HepG2 (cell line): ENCODE measurements at regions not wholly inside any gene's neighbourhood (a gene's known extent, or its start where the extent isn't known, plus 50 kb on each side); places are given as distances from the start of the nearest gene placed in this dataset.

Experiments
- ATAC-seq: fragments of 200-7000 bp; cut with Tn5 transposase; 3 replicates; pipeline ENCODE4 v1.9.1; 2020; ENCODE audit warnings: mild to moderate bottlenecking, moderate library complexity
- BruUV-seq: library from RNA; stranded (reverse); fragments of 400-500 nt; replicated peaks from 2 replicates; lab custom pipeline; 2021; lab: Mats Ljungman, UMichigan
- CTCF ChIA-PET: fragments of 300-600 bp; formaldehyde crosslinking; extraction: SDS; loops from one replicate; lab custom pipeline; 2021; ENCODE audit warnings: low total read pairs, inconsistent platforms, low intra/inter-chr PET ratio; lab: Yijun Ruan, JAX
- POLR2A ChIA-PET: fragments of 350-600 bp; sonication (Branson Sonifier 250); formaldehyde crosslinking; loops from one replicate; lab custom pipeline; 2020; ENCODE audit warnings: antibody characterized with exemption, inconsistent platforms; lab: Yijun Ruan, JAX
- DNase-seq: peaks from one replicate; pipeline ENCODE4 v3.0.0-alpha.2; 2015; ENCODE audit warnings: low spot score
- FAIRE-seq: peaks from 3 replicates; lab custom pipeline; 2011; peaks lifted over from hg19 to GRCh38; lab: Jason Lieb, UNC
- H2AFZ ChIP-seq: one replicate; pipeline ENCODE4 v1.6.1; 2011; ENCODE audit warnings: low read length, inconsistent platforms
- H3K27ac ChIP-seq: fragments of 300-600 bp; 3 replicates; pipeline ENCODE4 v1.8.0; 2011; ENCODE audit warnings: mixed run types, mild to moderate bottlenecking, mixed read lengths, low read length, inconsistent platforms; ENCODE audit not compliant: insufficient read depth; ENCODE audit errors: extremely low read length
- H3K27me3 ChIP-seq, 2 experiments: fragments of 200-600 bp in 1 of 2; 2 replicates in 1 of 2; 3 replicates in 1 of 2; pipeline versions ENCODE4 v1.6.0 to v1.8.0; 2011; ENCODE audit warnings: low read length in 2 of 2, mild to moderate bottlenecking in 2 of 2, moderate library complexity in 2 of 2, inconsistent platforms in 1 of 2; ENCODE audit not compliant: insufficient read depth in 2 of 2, control insufficient read depth in 1 of 2
- H3K36me3 ChIP-seq, 2 experiments: fragments of 200-600 bp in 1 of 2; replicated peaks in 1 of 2; 2 replicates in 1 of 2; 3 replicates in 1 of 2; pipeline versions ENCODE4 v1.5.1 to v1.8.0; 2011; ENCODE audit warnings: low read length in 2 of 2, inconsistent platforms in 1 of 2; ENCODE audit not compliant: insufficient read depth in 2 of 2, control insufficient read depth in 1 of 2
- H3K4me1 ChIP-seq: 2 replicates; pipeline ENCODE4 v1.5.1; 2012; ENCODE audit warnings: low read length, inconsistent platforms; ENCODE audit not compliant: insufficient read depth
- H3K4me2 ChIP-seq: 2 replicates; pipeline ENCODE4 v1.6.0; 2011; ENCODE audit warnings: low read depth, low read length, inconsistent platforms
- H3K4me3 ChIP-seq, 3 experiments: fragments of 200-600 bp in 1 of 3; sonication (generic), shearing (Covaris generic) in 1 of 3; replicated peaks in 1 of 3; 2 replicates each; pipeline ENCODE4 v1.5.1; 2011 to 2016; ENCODE audit warnings: low read length in 3 of 3, inconsistent platforms in 2 of 3, low read depth in 2 of 3, mild to moderate bottlenecking in 2 of 3, control low read depth in 1 of 3, mixed read lengths in 1 of 3; ENCODE audit not compliant: insufficient read depth in 1 of 3
- H3K79me2 ChIP-seq: one replicate; pipeline ENCODE4 v1.6.1; 2011; ENCODE audit warnings: low read length, inconsistent platforms; ENCODE audit not compliant: insufficient read depth
- H3K9ac ChIP-seq: 2 replicates; pipeline ENCODE4 v1.6.0; 2011; ENCODE audit warnings: mild to moderate bottlenecking, low read depth, low read length, inconsistent platforms; ENCODE audit not compliant: insufficient read depth
- H3K9me3 ChIP-seq: 2 replicates; pipeline ENCODE4 v1.5.1; 2012; ENCODE audit warnings: mild to moderate bottlenecking, low read length
- H4K20me1 ChIP-seq: 2 replicates; pipeline ENCODE4 v1.6.0; 2011; ENCODE audit warnings: inconsistent platforms, mild to moderate bottlenecking, low read length, moderate library complexity; ENCODE audit not compliant: insufficient read depth
- ELF3 ChIP-seq: IDR thresholded peaks from 2 replicates; pipeline ENCODE4 v1.6.1; 2016; ENCODE audit warnings: missing genetic modification reagents, missing compliant biosample characterization
- MIER2 ChIP-seq: IDR thresholded peaks from 2 replicates; pipeline ENCODE4 v1.6.1; 2016; ENCODE audit warnings: missing biosample characterization, missing genetic modification reagents
- ZFP91 ChIP-seq: sonication (generic); formaldehyde crosslinking; IDR thresholded peaks from 2 replicates; pipeline ENCODE4 v1.9.0; 2022; ENCODE audit warnings: missing genetic modification reagents, mild to moderate bottlenecking, borderline replicate concordance
- ZNF160 ChIP-seq: sonication (generic); formaldehyde crosslinking; IDR thresholded peaks from 2 replicates; pipeline ENCODE4 v1.8.0; 2022; ENCODE audit warnings: mild to moderate bottlenecking, inconsistent platforms, missing genetic modification reagents
- ZNF772 ChIP-seq: sonication (generic); formaldehyde crosslinking; IDR thresholded peaks from 2 replicates; pipeline ENCODE4 v1.5.0; 2020; ENCODE audit warnings: mild to moderate bottlenecking, missing genetic modification reagents
- ZNF775 ChIP-seq: sonication (generic); formaldehyde crosslinking; IDR thresholded peaks from 2 replicates; pipeline ENCODE4 v1.4.0; 2020; ENCODE audit warnings: missing genetic modification reagents, mild to moderate bottlenecking, moderate library complexity, borderline replicate concordance
- ZNF777 ChIP-seq: sonication (generic); formaldehyde crosslinking; IDR thresholded peaks from 2 replicates; pipeline ENCODE4 v1.4.0; 2020; ENCODE audit warnings: missing genetic modification reagents
- ZSCAN20 ChIP-seq: sonication (generic); formaldehyde crosslinking; IDR thresholded peaks from 2 replicates; pipeline ENCODE4 v1.4.0; 2020; ENCODE audit warnings: missing genetic modification reagents, mild to moderate bottlenecking, borderline replicate concordance
- WGBS: methylation state at CpG from one replicate; pipeline ENCODE4 v1.1.6; 2017; ENCODE audit warnings: low lambda C conversion rate; 5-methylcytosine and 5-hydroxymethylcytosine counted together
- in situ Hi-C: cut with HindIII; loops from 2 replicates; pipeline ENCODE4 v1.10.0; 2017; ENCODE audit warnings: low pct_unique_long_range_greater_than_20kb; ENCODE audit not compliant: extremely low pct_ligation_motif_present
- intact Hi-C: fragments of 100-400 bp; cut with micrococcal nuclease; formaldehyde crosslinking; loops from one replicate; pipeline ENCODE4 v1.10.0; 2022; ENCODE audit not compliant: unreplicated experiment
- TF ChIP-seq, protein P1 (sequence below): sonication (generic); formaldehyde crosslinking; conservative IDR thresholded peaks from 2 replicates; pipeline ENCODE4 v1.4.0; 2020; ENCODE audit warnings: missing genetic modification reagents
- TF ChIP-seq, protein P2 (sequence below): IDR thresholded peaks from 2 replicates; pipeline ENCODE4 v1.6.1; 2018; ENCODE audit warnings: missing genetic modification reagents, mild to moderate bottlenecking, missing compliant biosample characterization
- TF ChIP-seq, protein P3 (sequence below): sonication (generic); formaldehyde crosslinking; IDR thresholded peaks from 2 replicates; pipeline ENCODE4 v1.4.0; 2020; ENCODE audit warnings: missing genetic modification reagents, borderline replicate concordance

GRCh38 chr6:54993294-54993693 is 146.7 kb downstream of the FAM83B start:
- H3K4me3 ChIP-seq: no peak overlapping the region
- H3K9ac ChIP-seq: no peak overlapping the region
- DNase-seq (no peak), ATAC-seq (no peak), FAIRE-seq (no peak)
- no peaks in the 10 kb centered on the region for H4K20me1 ChIP-seq
- H3K79me2 ChIP-seq: no peaks in the 10 kb centered on the region
- TF ChIP-seq ZNF160 (CRISPR knock-in tag): peak; percentile 95
- TF ChIP-seq, protein P1, sequence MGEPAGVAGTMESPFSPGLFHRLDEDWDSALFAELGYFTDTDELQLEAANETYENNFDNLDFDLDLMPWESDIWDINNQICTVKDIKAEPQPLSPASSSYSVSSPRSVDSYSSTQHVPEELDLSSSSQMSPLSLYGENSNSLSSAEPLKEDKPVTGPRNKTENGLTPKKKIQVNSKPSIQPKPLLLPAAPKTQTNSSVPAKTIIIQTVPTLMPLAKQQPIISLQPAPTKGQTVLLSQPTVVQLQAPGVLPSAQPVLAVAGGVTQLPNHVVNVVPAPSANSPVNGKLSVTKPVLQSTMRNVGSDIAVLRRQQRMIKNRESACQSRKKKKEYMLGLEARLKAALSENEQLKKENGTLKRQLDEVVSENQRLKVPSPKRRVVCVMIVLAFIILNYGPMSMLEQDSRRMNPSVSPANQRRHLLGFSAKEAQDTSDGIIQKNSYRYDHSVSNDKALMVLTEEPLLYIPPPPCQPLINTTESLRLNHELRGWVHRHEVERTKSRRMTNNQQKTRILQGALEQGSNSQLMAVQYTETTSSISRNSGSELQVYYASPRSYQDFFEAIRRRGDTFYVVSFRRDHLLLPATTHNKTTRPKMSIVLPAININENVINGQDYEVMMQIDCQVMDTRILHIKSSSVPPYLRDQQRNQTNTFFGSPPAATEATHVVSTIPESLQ: no peak
- ChIA-PET CTCF (interaction anchor here (1.9 to 2.9 kb wide), 2 partner anchors 115 to 275 kb away, joined by 9 to 11 read pairs; no protein-coding TSS in a partner anchor), POLR2A (no interaction called here)
- H3K27me3 ChIP-seq: no peaks in the 10 kb centered on the region
- in situ Hi-C loops (no loop called here), intact Hi-C loops (loop anchor here (1.0 to 5.0 kb wide), 3 partner anchors 115 to 1006 kb away; no protein-coding TSS in a partner anchor)
- no peak overlapping the region for H2AFZ ChIP-seq
- no peaks in the 10 kb centered on the region for H3K9me3 ChIP-seq
- no peak overlapping the region for H3K27ac ChIP-seq
- H3K4me2 ChIP-seq: no peak overlapping the region
- no peaks in the 10 kb centered on the region for H3K36me3 ChIP-seq
- no TSS peak for BruUV-seq
- H3K4me1 ChIP-seq: no peaks in the 10 kb centered on the region
- 2% methylated on average over 4 of the region's 4 CpGs for WGBS

DNA sequence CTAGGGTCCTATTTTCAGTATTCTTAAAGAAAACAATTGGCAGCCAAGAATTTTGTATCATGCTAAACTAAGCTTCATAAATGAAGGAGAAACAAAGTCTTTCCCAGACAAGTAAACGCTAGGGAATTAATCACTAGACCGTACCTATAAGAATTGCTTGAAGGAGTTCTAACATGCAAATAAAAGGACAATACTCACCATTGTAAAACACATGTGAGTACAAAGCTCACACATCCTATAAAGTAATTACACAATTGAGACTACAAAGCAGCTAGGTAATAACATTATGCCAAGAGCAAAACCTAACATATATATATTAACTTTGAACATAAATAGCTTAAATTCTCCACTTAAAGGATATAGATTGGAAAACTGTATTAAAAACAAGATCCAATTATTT is 147.4 kb downstream of the FAM83B start:
- in situ Hi-C loops: no loop called here
- Histone ChIP-seq H3K36me3 (no peaks in the 10 kb centered on the region), H3K27me3 (no peaks in the 10 kb centered on the region), H3K9ac (no peak overlapping the region), H3K79me2 (no peaks in the 10 kb centered on the region), H3K9me3 (no peaks in the 10 kb centered on the region), H3K4me2 (no peak overlapping the region), H3K4me1 (no peaks in the 10 kb centered on the region), H2AFZ (no peak overlapping the region), H3K27ac (no peak overlapping the region), H4K20me1 (no peaks in the 10 kb centered on the region), H3K4me3 (no peak overlapping the region)
- FAIRE-seq (no peak), ATAC-seq (no peak), DNase-seq (no peak)
- POLR2A ChIA-PET: no interaction called here
- no TSS peak for BruUV-seq
- CTCF ChIA-PET: interaction anchor here (1.9 to 2.9 kb wide), 2 partner anchors 115 to 276 kb away, joined by 9 to 11 read pairs; no protein-coding TSS in a partner anchor
- intact Hi-C loops: loop anchor here (1.0 to 5.0 kb wide), 3 partner anchors 116 to 1007 kb away; no protein-coding TSS in a partner anchor
- WGBS: 6% methylated on average over 2 of the region's 2 CpGs
- TF ChIP-seq ZNF772 (no peak), MIER2 (CRISPR knock-in tag) (no peak), ELF3 (no peak), ZFP91 (CRISPR knock-in tag) (no peak), ZNF777 (CRISPR knock-in tag) (no peak), ZNF775 (CRISPR knock-in tag) (no peak), ZSCAN20 (no peak)
- TF ChIP-seq, protein P2, sequence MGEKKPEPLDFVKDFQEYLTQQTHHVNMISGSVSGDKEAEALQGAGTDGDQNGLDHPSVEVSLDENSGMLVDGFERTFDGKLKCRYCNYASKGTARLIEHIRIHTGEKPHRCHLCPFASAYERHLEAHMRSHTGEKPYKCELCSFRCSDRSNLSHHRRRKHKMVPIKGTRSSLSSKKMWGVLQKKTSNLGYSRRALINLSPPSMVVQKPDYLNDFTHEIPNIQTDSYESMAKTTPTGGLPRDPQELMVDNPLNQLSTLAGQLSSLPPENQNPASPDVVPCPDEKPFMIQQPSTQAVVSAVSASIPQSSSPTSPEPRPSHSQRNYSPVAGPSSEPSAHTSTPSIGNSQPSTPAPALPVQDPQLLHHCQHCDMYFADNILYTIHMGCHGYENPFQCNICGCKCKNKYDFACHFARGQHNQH (CRISPR knock-in tag): no peak
- TF ChIP-seq, protein P3, sequence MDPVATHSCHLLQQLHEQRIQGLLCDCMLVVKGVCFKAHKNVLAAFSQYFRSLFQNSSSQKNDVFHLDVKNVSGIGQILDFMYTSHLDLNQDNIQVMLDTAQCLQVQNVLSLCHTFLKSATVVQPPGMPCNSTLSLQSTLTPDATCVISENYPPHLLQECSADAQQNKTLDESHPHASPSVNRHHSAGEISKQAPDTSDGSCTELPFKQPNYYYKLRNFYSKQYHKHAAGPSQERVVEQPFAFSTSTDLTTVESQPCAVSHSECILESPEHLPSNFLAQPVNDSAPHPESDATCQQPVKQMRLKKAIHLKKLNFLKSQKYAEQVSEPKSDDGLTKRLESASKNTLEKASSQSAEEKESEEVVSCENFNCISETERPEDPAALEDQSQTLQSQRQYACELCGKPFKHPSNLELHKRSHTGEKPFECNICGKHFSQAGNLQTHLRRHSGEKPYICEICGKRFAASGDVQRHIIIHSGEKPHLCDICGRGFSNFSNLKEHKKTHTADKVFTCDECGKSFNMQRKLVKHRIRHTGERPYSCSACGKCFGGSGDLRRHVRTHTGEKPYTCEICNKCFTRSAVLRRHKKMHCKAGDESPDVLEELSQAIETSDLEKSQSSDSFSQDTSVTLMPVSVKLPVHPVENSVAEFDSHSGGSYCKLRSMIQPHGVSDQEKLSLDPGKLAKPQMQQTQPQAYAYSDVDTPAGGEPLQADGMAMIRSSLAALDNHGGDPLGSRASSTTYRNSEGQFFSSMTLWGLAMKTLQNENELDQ (CRISPR knock-in tag): no peak
